ENCODE measurements at regions not wholly inside any gene's neighbourhood (a gene's known extent, or its start where the extent isn't known, plus 50 kb on each side); places are given as distances from the start of the nearest gene placed in this dataset.

GRCh38 chr11:80346353-80347059 is 905.7 kb upstream of the TENM4 start:
- Mint-ChIP-seq H3K4me3 (no peak overlapping the region), H3K27ac (no peak overlapping the region), H3K4me1 (no peaks in the 10 kb centered on the region), H3K9me3 (no peaks in the 10 kb centered on the region), H3K36me3 (ENCODE audit: low read depth) (no peaks in the 10 kb centered on the region), H3K27me3 (no peaks in the 10 kb centered on the region)
- ChIA-PET POLR2A (no interaction called here), CTCF (interaction anchor here (0.8 kb wide), 1 partner anchor 14 kb away, joined by 3 read pairs; no protein-coding TSS in a partner anchor)
- no peak for DNase-seq

GRCh38 chr11:80343436-80343835 is 902.6 kb upstream of the TENM4 start:
- Mint-ChIP-seq H3K27me3 (no peaks in the 10 kb centered on the region), H3K36me3 (ENCODE audit: low read depth) (no peaks in the 10 kb centered on the region), H3K27ac (no peak overlapping the region), H3K4me3 (no peak overlapping the region), H3K9me3 (no peaks in the 10 kb centered on the region), H3K4me1 (no peaks in the 10 kb centered on the region)
- ChIA-PET CTCF (no interaction called here), POLR2A (no interaction called here)
- DNase-seq, result no peak

GRCh38 chr11:80338231-80338630 is 897.4 kb upstream of the TENM4 start:
- H3K27ac Mint-ChIP-seq, result no peak overlapping the region
- no peaks in the 10 kb centered on the region for H3K27me3 Mint-ChIP-seq
- H3K36me3 Mint-ChIP-seq (ENCODE audit: low read depth), result no peaks in the 10 kb centered on the region
- DNase-seq, result no peak
- no peaks in the 10 kb centered on the region for H3K4me1 Mint-ChIP-seq
- H3K9me3 Mint-ChIP-seq, result peaks cover 6% of the 10 kb centered on the region
- ChIA-PET POLR2A (no interaction called here), CTCF (no interaction called here)
- no peak overlapping the region for H3K4me3 Mint-ChIP-seq

GRCh38 chr11:80331694-80332093 is 890.9 kb upstream of the TENM4 start:
- DNase-seq, result no peak
- Mint-ChIP-seq H3K9me3 (peaks cover under 1% of the 10 kb centered on the region), H3K4me3 (no peak overlapping the region), H3K36me3 (ENCODE audit: low read depth) (no peaks in the 10 kb centered on the region), H3K4me1 (no peaks in the 10 kb centered on the region), H3K27ac (no peak overlapping the region), H3K27me3 (no peaks in the 10 kb centered on the region)
- ChIA-PET POLR2A (no interaction called here), CTCF (no interaction called here)

GRCh38 chr11:80330264-80330663 is 889.4 kb upstream of the TENM4 start:
- no peaks in the 10 kb centered on the region for H3K9me3 Mint-ChIP-seq
- H3K4me3 Mint-ChIP-seq, result no peak overlapping the region
- no peak for DNase-seq
- no peaks in the 10 kb centered on the region for H3K4me1 Mint-ChIP-seq
- no peaks in the 10 kb centered on the region for H3K36me3 Mint-ChIP-seq (ENCODE audit: low read depth)
- H3K27ac Mint-ChIP-seq, result no peak overlapping the region
- no peaks in the 10 kb centered on the region for H3K27me3 Mint-ChIP-seq
- POLR2A ChIA-PET, result no interaction called here
- CTCF ChIA-PET, result interaction anchor here (1.2 kb wide), 1 partner anchor 11 kb away, joined by 4 read pairs; no protein-coding TSS in a partner anchor

GRCh38 chr11:80328774-80329173 is 887.9 kb upstream of the TENM4 start:
- Mint-ChIP-seq H3K36me3 (ENCODE audit: low read depth) (no peaks in the 10 kb centered on the region), H3K9me3 (no peaks in the 10 kb centered on the region), H3K4me1 (no peaks in the 10 kb centered on the region), H3K27ac (no peak overlapping the region), H3K4me3 (no peak overlapping the region), H3K27me3 (no peaks in the 10 kb centered on the region)
- CTCF ChIA-PET, result no interaction called here
- DNase-seq, result no peak
- POLR2A ChIA-PET, result no interaction called here

- Mint-ChIP-seq H3K27me3 (no peaks in the 10 kb centered on the region), H3K4me3 (no peak overlapping the region), H3K27ac (no peak overlapping the region), H3K36me3 (ENCODE audit: low read depth) (no peaks in the 10 kb centered on the region), H3K4me1 (no peaks in the 10 kb centered on the region), H3K9me3 (no peaks in the 10 kb centered on the region)
- POLR2A ChIA-PET, result no interaction called here
- CTCF ChIA-PET, result no interaction called here
- no peak for DNase-seq
These were observed 887.3 kb upstream of the TENM4 start for GRCh38 chr11:80327956-80328614.

GRCh38 chr11:80321786-80322185 is 881.0 kb upstream of the TENM4 start:
- Mint-ChIP-seq H3K4me3 (no peak overlapping the region), H3K36me3 (ENCODE audit: low read depth) (no peaks in the 10 kb centered on the region), H3K4me1 (no peaks in the 10 kb centered on the region), H3K27me3 (no peaks in the 10 kb centered on the region), H3K9me3 (no peaks in the 10 kb centered on the region), H3K27ac (no peak overlapping the region)
- ChIA-PET CTCF (no interaction called here), POLR2A (no interaction called here)
- DNase-seq, result no peak

- no peaks in the 10 kb centered on the region for H3K4me1 Mint-ChIP-seq
- H3K36me3 Mint-ChIP-seq (ENCODE audit: low read depth), result no peaks in the 10 kb centered on the region
- no peaks in the 10 kb centered on the region for H3K9me3 Mint-ChIP-seq
- no peak overlapping the region for H3K4me3 Mint-ChIP-seq
- H3K27ac Mint-ChIP-seq, result no peak overlapping the region
- no peaks in the 10 kb centered on the region for H3K27me3 Mint-ChIP-seq
- DNase-seq, result no peak
- ChIA-PET CTCF (no interaction called here), POLR2A (no interaction called here)
These were observed 879.9 kb upstream of the TENM4 start for GRCh38 chr11:80320765-80321164.

GRCh38 chr11:80320226-80320625 is 879.4 kb upstream of the TENM4 start:
- H3K4me1 Mint-ChIP-seq, result no peaks in the 10 kb centered on the region

GRCh38 chr11:80317612-80318011 is 876.8 kb upstream of the TENM4 start:
- Mint-ChIP-seq H3K4me1 (no peaks in the 10 kb centered on the region), H3K27me3 (no peaks in the 10 kb centered on the region), H3K36me3 (ENCODE audit: low read depth) (no peaks in the 10 kb centered on the region), H3K9me3 (no peaks in the 10 kb centered on the region), H3K4me3 (no peak overlapping the region), H3K27ac (no peak overlapping the region)
- CTCF ChIA-PET, result no interaction called here
- POLR2A ChIA-PET, result no interaction called here
- no peak for DNase-seq

More at GRCh38 chr11:80320226-80320625, 879.4 kb upstream of the TENM4 start:
- no peak for DNase-seq
- CTCF ChIA-PET, result no interaction called here
- Mint-ChIP-seq H3K9me3 (no peaks in the 10 kb centered on the region), H3K27me3 (no peaks in the 10 kb centered on the region), H3K27ac (no peak overlapping the region), H3K36me3 (ENCODE audit: low read depth) (no peaks in the 10 kb centered on the region), H3K4me3 (no peak overlapping the region)
- POLR2A ChIA-PET, result no interaction called here

GRCh38 chr11:80315200-80315599 is 874.4 kb upstream of the TENM4 start:
- Mint-ChIP-seq H3K4me3 (no peak overlapping the region), H3K9me3 (no peaks in the 10 kb centered on the region), H3K27ac (no peak overlapping the region), H3K36me3 (ENCODE audit: low read depth) (no peaks in the 10 kb centered on the region), H3K4me1 (no peaks in the 10 kb centered on the region), H3K27me3 (no peaks in the 10 kb centered on the region)
- ChIA-PET CTCF (no interaction called here), POLR2A (no interaction called here)
- DNase-seq, result no peak

GRCh38 chr11:80309301-80309700 is 868.5 kb upstream of the TENM4 start:
- DNase-seq, result no peak
- Mint-ChIP-seq H3K9me3 (peaks cover 4% of the 10 kb centered on the region), H3K4me1 (no peaks in the 10 kb centered on the region), H3K27me3 (no peaks in the 10 kb centered on the region), H3K36me3 (ENCODE audit: low read depth) (no peaks in the 10 kb centered on the region), H3K27ac (no peak overlapping the region), H3K4me3 (no peak overlapping the region)
- ChIA-PET POLR2A (no interaction called here), CTCF (no interaction called here)

- Mint-ChIP-seq H3K27ac (no peak overlapping the region), H3K4me3 (no peak overlapping the region), H3K4me1 (no peaks in the 10 kb centered on the region), H3K27me3 (no peaks in the 10 kb centered on the region), H3K9me3 (peaks cover 11% of the 10 kb centered on the region), H3K36me3 (ENCODE audit: low read depth) (no peaks in the 10 kb centered on the region)
- DNase-seq, result no peak
- ChIA-PET CTCF (no interaction called here), POLR2A (no interaction called here)
These were observed 866.8 kb upstream of the TENM4 start for GRCh38 chr11:80307676-80308075.

Data from activated CD4-positive, alpha-beta T cell treated with anti-CD3 and anti-CD28 coated beads, Interleukin-2, amount 10 ng/mL, durations not matched to agents 7 days and 5 days (primary cell).